ENCODE measurements at regions not wholly inside any gene's neighbourhood (a gene's known extent, or its start where the extent isn't known, plus 50 kb on each side); places are given as distances from the start of the nearest gene placed in this dataset.

- TF ChIP-seq CTCF (IDR thresholded peaks at IDR 0.05) = no peak
- TF ChIP-seq EZH2 (IDR thresholded peaks at IDR 0.05; ENCODE audit: borderline replicate concordance, insufficient read depth, low read depth, low read length, poor library complexity, severe bottlenecking) = no peak
Observed at GRCh38 chr20:7606941-7607340, 333.3 kb downstream of the HAO1 start.

Measured in B cell (primary cell).